ENCODE measurements at regions not wholly inside any gene's neighbourhood (a gene's known extent, or its start where the extent isn't known, plus 50 kb on each side); places are given as distances from the start of the nearest gene placed in this dataset.

DNA sequence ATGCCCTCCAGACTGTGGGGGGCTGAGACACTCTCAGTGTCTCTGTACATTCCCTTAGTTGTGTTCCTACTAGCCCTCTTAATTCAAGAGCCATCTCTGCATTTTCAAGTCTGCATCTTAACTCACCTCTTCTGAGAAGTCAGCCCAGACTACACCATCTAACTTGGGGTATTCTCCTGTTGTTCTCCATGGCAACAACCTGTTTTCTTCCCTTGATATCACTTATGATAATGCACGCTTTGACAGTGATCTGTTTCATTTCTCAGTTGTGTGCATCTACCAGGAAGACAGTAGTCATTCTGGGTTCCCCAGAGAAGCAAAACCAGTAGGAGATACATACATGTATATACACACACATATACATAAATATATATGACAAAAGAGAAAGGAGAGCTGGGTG is 707.3 kb upstream of the IGFBP3 start:
- Histone ChIP-seq H3K27me3 (ENCODE audit: control insufficient read depth, insufficient read depth, low read length) (no peaks in the 10 kb centered on the region), H3K4me1 (ENCODE audit: control insufficient read depth, insufficient read depth, low read length, poor library complexity, severe bottlenecking) (no peaks in the 10 kb centered on the region), H3K27ac (ENCODE audit: insufficient read depth, low read length, poor library complexity, severe bottlenecking) (no peak overlapping the region), H3K36me3 (ENCODE audit: control insufficient read depth, insufficient read depth, low read length) (no peaks in the 10 kb centered on the region), H3K9me3 (ENCODE audit: control insufficient read depth in 2 of 2, low read length in 2 of 2) (no peaks in the 10 kb centered on the region), H3K4me3 (ENCODE audit: low read depth, low read length) (no peak overlapping the region)
- peaks cover 0 to 6% (median 0%) of the 10 kb centered on the region in 7 donors for H3K9me3 Mint-ChIP-seq
- no peaks in the 10 kb centered on the region for H3K4me1 Mint-ChIP-seq
- peak overlapping the region in 1 of 3 donors; percentile 38 for H3K27ac Mint-ChIP-seq
- H3K36me3 Mint-ChIP-seq, result no peaks in the 10 kb centered on the region
- no peaks in the 10 kb centered on the region for H3K27me3 Mint-ChIP-seq
- no peak for DNase-seq
- H3K4me3 Mint-ChIP-seq, result no peak overlapping the region
- ATAC-seq (ENCODE audit: low read depth in 2 of 2), result no peak

DNA sequence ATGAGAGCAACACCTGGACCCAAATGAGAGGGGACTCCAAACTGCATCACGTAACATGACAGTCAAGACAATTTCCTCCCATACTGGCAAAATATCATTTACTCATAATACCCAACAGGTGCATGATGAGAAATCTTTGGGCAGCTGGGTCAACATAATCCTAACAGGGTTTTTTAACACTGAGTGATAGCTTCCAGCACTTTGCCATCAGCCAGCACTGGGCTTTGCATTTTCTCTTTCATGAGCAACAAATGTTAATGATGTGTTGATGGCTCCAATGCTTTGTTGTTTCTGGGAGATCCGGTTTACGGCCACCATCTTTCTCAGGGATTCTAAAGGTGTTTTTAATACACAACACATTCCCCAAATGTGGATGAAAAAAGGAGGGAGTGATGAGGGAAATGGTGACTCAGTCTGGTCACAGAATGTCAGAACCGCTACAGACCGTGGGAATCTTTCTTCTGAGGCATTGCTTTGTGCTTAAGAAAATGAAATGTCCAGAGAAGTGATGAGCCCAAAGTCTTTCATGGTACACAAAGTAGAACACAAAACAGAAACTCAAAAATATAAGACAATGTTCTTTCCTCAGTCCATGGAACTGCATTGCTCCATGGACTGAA is 705.7 kb upstream of the IGFBP3 start:
- Mint-ChIP-seq H3K4me1 (no peaks in the 10 kb centered on the region), H3K4me3 (no peak overlapping the region), H3K27ac (no peak overlapping the region), H3K36me3 (no peaks in the 10 kb centered on the region), H3K27me3 (no peaks in the 10 kb centered on the region), H3K9me3 (peaks cover 0 to 3% (median 0%) of the 10 kb centered on the region in 7 donors)
- H3K9me3 ChIP-seq (ENCODE audit: control insufficient read depth in 2 of 2, low read length in 2 of 2), result no peaks in the 10 kb centered on the region
- H3K36me3 ChIP-seq (ENCODE audit: control insufficient read depth, insufficient read depth, low read length), result no peaks in the 10 kb centered on the region
- H3K27me3 ChIP-seq (ENCODE audit: control insufficient read depth, insufficient read depth, low read length), result no peaks in the 10 kb centered on the region
- ATAC-seq (ENCODE audit: low read depth in 2 of 2) (no peak), DNase-seq (no peak)
- H3K4me1 ChIP-seq (ENCODE audit: control insufficient read depth, insufficient read depth, low read length, poor library complexity, severe bottlenecking), result no peaks in the 10 kb centered on the region
- H3K27ac ChIP-seq (ENCODE audit: insufficient read depth, low read length, poor library complexity, severe bottlenecking), result no peak overlapping the region
- no peak overlapping the region for H3K4me3 ChIP-seq (ENCODE audit: low read depth, low read length)

DNA sequence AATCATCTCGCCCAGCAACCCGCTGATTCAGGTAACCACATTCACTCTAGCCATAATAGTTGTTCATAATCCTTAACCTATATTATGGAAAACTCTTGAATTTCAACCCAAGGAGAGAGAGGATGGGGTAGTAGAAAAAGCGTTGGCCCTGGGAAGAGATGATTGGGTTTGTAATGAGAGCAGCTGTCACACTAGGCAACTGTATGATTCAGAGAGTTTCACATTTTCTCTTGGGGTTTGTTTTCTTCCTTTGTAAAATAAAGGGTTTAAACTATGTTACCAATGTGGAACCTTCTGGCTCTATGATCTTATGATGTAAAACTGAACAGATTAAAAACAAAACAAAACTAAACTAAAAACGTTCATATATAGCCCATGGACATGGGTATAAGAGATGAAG is 705.2 kb upstream of the IGFBP3 start:
- Mint-ChIP-seq H3K27ac (no peak overlapping the region), H3K4me3 (no peak overlapping the region)

DNA sequence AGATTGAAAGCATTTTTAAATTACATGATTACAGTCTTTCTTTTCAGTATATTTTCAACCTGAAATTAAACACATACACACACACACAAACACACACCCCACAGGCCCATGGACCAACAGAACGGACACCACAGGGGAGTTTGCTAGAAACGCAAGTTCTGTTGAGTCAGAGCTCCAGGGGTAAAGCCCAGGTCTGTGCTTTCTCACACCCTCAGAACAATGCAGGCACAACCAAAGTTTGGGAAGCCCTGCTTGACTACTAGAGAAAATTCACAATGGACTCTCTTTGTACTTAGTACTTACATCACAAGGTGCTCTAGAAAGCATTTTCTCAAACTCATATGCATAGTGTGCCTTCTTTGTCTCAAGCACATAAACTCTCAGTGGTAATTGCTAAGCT is 704.0 kb upstream of the IGFBP3 start:
- H3K27me3 Mint-ChIP-seq, result no peaks in the 10 kb centered on the region
- H3K4me3 Mint-ChIP-seq, result no peak overlapping the region
- H3K27me3 ChIP-seq (ENCODE audit: control insufficient read depth, insufficient read depth, low read length), result no peaks in the 10 kb centered on the region
- H3K36me3 Mint-ChIP-seq, result no peaks in the 10 kb centered on the region
- H3K4me1 Mint-ChIP-seq, result no peaks in the 10 kb centered on the region
- no peaks in the 10 kb centered on the region for H3K4me1 ChIP-seq (ENCODE audit: control insufficient read depth, insufficient read depth, low read length, poor library complexity, severe bottlenecking)
- ATAC-seq (ENCODE audit: low read depth in 2 of 2), result no peak
- H3K4me3 ChIP-seq (ENCODE audit: low read depth, low read length), result no peak overlapping the region
- H3K9me3 Mint-ChIP-seq, result peaks cover 0 to 3% (median 0%) of the 10 kb centered on the region in 7 donors
- no peak overlapping the region for H3K27ac Mint-ChIP-seq
- no peaks in the 10 kb centered on the region for H3K9me3 ChIP-seq (ENCODE audit: control insufficient read depth in 2 of 2, low read length in 2 of 2)
- no peak overlapping the region for H3K27ac ChIP-seq (ENCODE audit: insufficient read depth, low read length, poor library complexity, severe bottlenecking)
- no peaks in the 10 kb centered on the region for H3K36me3 ChIP-seq (ENCODE audit: control insufficient read depth, insufficient read depth, low read length)
- DNase-seq, result no peak

More for the DNA sequence above, 705.2 kb upstream of the IGFBP3 start:
- H3K27me3 Mint-ChIP-seq, result no peaks in the 10 kb centered on the region
- H3K9me3 ChIP-seq (ENCODE audit: control insufficient read depth in 2 of 2, low read length in 2 of 2), result no peaks in the 10 kb centered on the region
- H3K36me3 Mint-ChIP-seq, result no peaks in the 10 kb centered on the region
- H3K4me1 ChIP-seq (ENCODE audit: control insufficient read depth, insufficient read depth, low read length, poor library complexity, severe bottlenecking), result no peaks in the 10 kb centered on the region
- H3K4me1 Mint-ChIP-seq, result no peaks in the 10 kb centered on the region
- no peak overlapping the region for H3K4me3 ChIP-seq (ENCODE audit: low read depth, low read length)
- peaks cover 0 to 3% (median 0%) of the 10 kb centered on the region in 7 donors for H3K9me3 Mint-ChIP-seq
- no peaks in the 10 kb centered on the region for H3K36me3 ChIP-seq (ENCODE audit: control insufficient read depth, insufficient read depth, low read length)
- ATAC-seq (ENCODE audit: low read depth in 2 of 2) (no peak), DNase-seq (no peak)
- H3K27ac ChIP-seq (ENCODE audit: insufficient read depth, low read length, poor library complexity, severe bottlenecking), result no peak overlapping the region
- no peaks in the 10 kb centered on the region for H3K27me3 ChIP-seq (ENCODE audit: control insufficient read depth, insufficient read depth, low read length)

DNA sequence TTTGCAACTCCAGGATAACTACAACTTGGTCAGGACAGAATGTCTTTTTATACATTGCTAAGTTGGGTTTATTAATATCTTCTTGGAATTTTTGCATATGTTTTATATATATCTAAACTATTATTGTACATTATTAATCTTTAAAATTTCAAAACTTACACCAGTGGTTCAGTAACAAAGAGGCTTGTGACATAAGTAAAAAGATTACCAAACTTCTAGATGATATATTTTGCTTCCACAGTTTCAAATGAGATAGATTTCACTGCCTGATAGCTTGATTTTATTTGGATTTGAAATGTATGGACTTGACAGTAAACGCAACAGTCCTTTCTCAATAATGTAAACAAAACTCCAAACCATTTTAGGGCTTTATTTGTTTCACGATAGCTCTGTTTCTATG is 701.2 kb upstream of the IGFBP3 start:
- H3K27me3 Mint-ChIP-seq, result no peaks in the 10 kb centered on the region

DNA sequence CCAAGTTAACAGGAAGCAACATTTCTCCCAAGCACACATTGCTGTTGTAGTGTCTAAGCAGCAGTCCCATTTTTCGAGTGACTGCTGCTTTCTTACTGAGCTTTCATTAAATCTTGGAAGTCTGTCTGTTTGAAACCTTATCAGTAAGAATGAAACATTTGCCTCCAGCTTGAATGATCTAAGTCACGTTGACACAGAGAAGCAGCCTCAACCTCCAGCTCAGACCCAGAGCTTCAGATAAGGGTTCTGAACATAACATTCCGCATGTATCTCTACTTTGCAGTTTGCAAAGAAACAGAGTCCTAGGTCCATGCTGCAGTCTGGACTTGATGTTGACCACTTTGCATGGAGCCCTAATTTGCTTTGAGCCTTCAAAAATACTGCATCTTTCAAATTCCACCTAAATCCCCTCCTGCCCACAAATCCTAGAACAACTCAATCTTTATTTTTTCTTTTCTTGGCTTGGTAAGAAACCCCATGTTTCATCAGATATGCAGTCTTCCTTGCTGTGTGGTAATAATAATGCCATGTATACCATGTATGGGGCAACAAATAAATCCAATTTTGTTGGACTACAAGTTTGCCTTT is 698.7 kb upstream of the IGFBP3 start:
- Mint-ChIP-seq H3K27ac (no peak overlapping the region), H3K4me1 (no peaks in the 10 kb centered on the region), H3K36me3 (no peaks in the 10 kb centered on the region), H3K9me3 (peaks cover 0 to 7% (median 3%) of the 10 kb centered on the region in 7 donors), H3K4me3 (no peak overlapping the region), H3K27me3 (no peaks in the 10 kb centered on the region)
- ATAC-seq (ENCODE audit: low read depth in 2 of 2) (no peak), DNase-seq (no peak)
- H3K36me3 ChIP-seq (ENCODE audit: control insufficient read depth, insufficient read depth, low read length), result no peaks in the 10 kb centered on the region
- H3K9me3 ChIP-seq (ENCODE audit: control insufficient read depth in 2 of 2, low read length in 2 of 2), result no peaks in the 10 kb centered on the region
- H3K4me1 ChIP-seq (ENCODE audit: control insufficient read depth, insufficient read depth, low read length, poor library complexity, severe bottlenecking), result no peaks in the 10 kb centered on the region
- no peak overlapping the region for H3K4me3 ChIP-seq (ENCODE audit: low read depth, low read length)
- no peak overlapping the region for H3K27ac ChIP-seq (ENCODE audit: insufficient read depth, low read length, poor library complexity, severe bottlenecking)
- H3K27me3 ChIP-seq (ENCODE audit: control insufficient read depth, insufficient read depth, low read length), result no peaks in the 10 kb centered on the region

More for the DNA sequence above, 701.2 kb upstream of the IGFBP3 start:
- Mint-ChIP-seq H3K27ac (no peak overlapping the region), H3K4me1 (no peaks in the 10 kb centered on the region), H3K4me3 (no peak overlapping the region), H3K9me3 (peaks cover 0 to 5% (median 3%) of the 10 kb centered on the region in 7 donors), H3K36me3 (no peaks in the 10 kb centered on the region)
- Histone ChIP-seq H3K4me3 (ENCODE audit: low read depth, low read length) (no peak overlapping the region), H3K27me3 (ENCODE audit: control insufficient read depth, insufficient read depth, low read length) (no peaks in the 10 kb centered on the region), H3K36me3 (ENCODE audit: control insufficient read depth, insufficient read depth, low read length) (no peaks in the 10 kb centered on the region), H3K9me3 (ENCODE audit: control insufficient read depth in 2 of 2, low read length in 2 of 2) (no peaks in the 10 kb centered on the region), H3K27ac (ENCODE audit: insufficient read depth, low read length, poor library complexity, severe bottlenecking) (no peak overlapping the region), H3K4me1 (ENCODE audit: control insufficient read depth, insufficient read depth, low read length, poor library complexity, severe bottlenecking) (no peaks in the 10 kb centered on the region)
- no peak for ATAC-seq (ENCODE audit: low read depth in 2 of 2)
- DNase-seq, result no peak

DNA sequence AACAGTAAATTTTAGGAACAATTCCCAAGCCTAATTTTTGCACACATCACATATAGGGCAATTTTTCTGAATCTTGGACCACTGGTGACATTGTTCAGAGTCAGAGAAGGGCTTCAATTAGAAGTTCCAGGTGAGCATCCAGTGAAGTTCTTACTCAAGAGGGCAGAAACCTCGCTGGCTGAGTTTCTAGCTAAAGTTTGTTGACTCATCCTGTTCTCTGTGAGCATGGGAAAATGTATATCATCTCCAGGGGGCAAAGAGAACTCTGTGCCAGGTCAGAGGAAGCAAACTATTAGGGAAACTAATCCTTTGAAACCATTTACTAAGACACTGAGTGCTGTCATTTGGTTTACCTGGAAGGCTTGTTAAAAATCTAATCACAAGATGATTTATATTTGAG is 695.6 kb upstream of the IGFBP3 start:
- Histone ChIP-seq H3K4me3 (ENCODE audit: low read depth, low read length) (no peak overlapping the region), H3K9me3 (ENCODE audit: control insufficient read depth in 2 of 2, low read length in 2 of 2) (no peaks in the 10 kb centered on the region), H3K27me3 (ENCODE audit: control insufficient read depth, insufficient read depth, low read length) (no peaks in the 10 kb centered on the region), H3K36me3 (ENCODE audit: control insufficient read depth, insufficient read depth, low read length) (no peaks in the 10 kb centered on the region), H3K4me1 (ENCODE audit: control insufficient read depth, insufficient read depth, low read length, poor library complexity, severe bottlenecking) (no peaks in the 10 kb centered on the region), H3K27ac (ENCODE audit: insufficient read depth, low read length, poor library complexity, severe bottlenecking) (no peak overlapping the region)
- Mint-ChIP-seq H3K27ac (no peak overlapping the region), H3K4me1 (no peaks in the 10 kb centered on the region), H3K36me3 (no peaks in the 10 kb centered on the region), H3K27me3 (no peaks in the 10 kb centered on the region), H3K4me3 (no peak overlapping the region), H3K9me3 (peaks cover 0 to 12% (median 2%) of the 10 kb centered on the region in 7 donors)
- DNase-seq, result no peak
- ATAC-seq (ENCODE audit: low read depth in 2 of 2), result no peak

DNA sequence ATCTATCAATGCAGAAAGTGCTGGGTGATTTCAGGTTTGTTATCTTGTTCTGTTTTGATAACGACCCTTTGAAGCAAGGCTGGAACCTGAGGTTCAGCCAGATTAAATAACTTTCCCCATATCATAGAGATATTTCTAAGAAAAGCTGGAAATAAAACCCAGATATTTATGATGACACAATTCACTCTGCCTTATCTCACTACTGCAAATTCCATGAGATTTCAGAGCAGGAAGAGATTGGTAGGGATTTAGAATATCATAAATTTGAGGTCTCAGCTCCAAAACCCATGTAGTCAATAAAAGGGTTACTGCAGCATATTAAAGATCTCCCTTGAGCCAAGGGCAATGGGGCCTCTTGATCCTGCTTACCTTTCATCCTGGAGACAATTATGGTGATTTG is 692.5 kb upstream of the IGFBP3 start:
- Mint-ChIP-seq H3K27ac (no peak overlapping the region), H3K4me1 (no peaks in the 10 kb centered on the region), H3K4me3 (no peak overlapping the region), H3K36me3 (no peaks in the 10 kb centered on the region), H3K27me3 (no peaks in the 10 kb centered on the region), H3K9me3 (peaks cover 0 to 12% (median 2%) of the 10 kb centered on the region in 7 donors)
- DNase-seq (no peak), ATAC-seq (ENCODE audit: low read depth in 2 of 2) (no peak)
- H3K4me1 ChIP-seq (ENCODE audit: control insufficient read depth, insufficient read depth, low read length, poor library complexity, severe bottlenecking), result no peaks in the 10 kb centered on the region
- H3K27ac ChIP-seq (ENCODE audit: insufficient read depth, low read length, poor library complexity, severe bottlenecking), result no peak overlapping the region
- no peaks in the 10 kb centered on the region for H3K36me3 ChIP-seq (ENCODE audit: control insufficient read depth, insufficient read depth, low read length)
- no peaks in the 10 kb centered on the region for H3K9me3 ChIP-seq (ENCODE audit: control insufficient read depth in 2 of 2, low read length in 2 of 2)
- no peak overlapping the region for H3K4me3 ChIP-seq (ENCODE audit: low read depth, low read length)
- no peaks in the 10 kb centered on the region for H3K27me3 ChIP-seq (ENCODE audit: control insufficient read depth, insufficient read depth, low read length)
